ENCODE measurements at regions not wholly inside any gene's neighbourhood (a gene's known extent, or its start where the extent isn't known, plus 50 kb on each side); places are given as distances from the start of the nearest gene placed in this dataset.

- H3K27ac ChIP-seq (ENCODE audit: control insufficient read depth, insufficient read depth), result no peak overlapping the region
- H2AFZ ChIP-seq (ENCODE audit: control insufficient read depth, low read depth, low read length), result no peak overlapping the region
- no peaks in the 10 kb centered on the region for H3K9me3 ChIP-seq (replicated peaks; ENCODE audit: control insufficient read depth, insufficient read depth, low read length)
- H4K20me1 ChIP-seq (ENCODE audit: control insufficient read depth, insufficient read depth), result no peaks in the 10 kb centered on the region
- CTCF ChIA-PET, result no interaction called here
- no peak overlapping the region for H3K4me2 ChIP-seq (ENCODE audit: control insufficient read depth, insufficient read depth)
- no peaks in the 10 kb centered on the region for H3K27me3 ChIP-seq (replicated peaks in 1 of 2; ENCODE audit: control insufficient read depth in 2 of 2, insufficient read depth in 2 of 2, low read length in 1 of 2)
- 24% methylated on average over 4 of the region's 4 CpGs for WGBS (ENCODE audit: insufficient coverage, insufficient replicate concordance, low lambda C conversion rate, missing lambda C conversion rate)
- no peaks in the 10 kb centered on the region for H3K79me2 ChIP-seq (ENCODE audit: control insufficient read depth, insufficient read depth, low read length)
- POLR2A ChIA-PET, result no interaction called here
- RAD21 ChIA-PET (ENCODE audit: unreplicated experiment), result no interaction called here
- SMC1A ChIA-PET (ENCODE audit: uncharacterized antibody, unreplicated experiment), result no interaction called here
- H3K9ac ChIP-seq (ENCODE audit: control insufficient read depth, insufficient read depth, low read length), result no peak overlapping the region
- no TSS peak for BruUV-seq (replicated peaks)
- intact Hi-C loops (cut with micrococcal nuclease; ENCODE audit: unreplicated experiment) (no loop called here), in situ Hi-C loops (cut with MboI) (no loop called here)
- no peak for FAIRE-seq
- H3K36me3 ChIP-seq (ENCODE audit: control insufficient read depth in 2 of 2, insufficient read depth in 2 of 2, low read length in 1 of 2), result no peaks in the 10 kb centered on the region
- TF ChIP-seq RBBP5 (conservative IDR thresholded peaks at IDR 0.05) (no peak), MXI1 (IDR thresholded peaks at IDR 0.05; ENCODE audit: low read depth, low read length) (no peak), FOS (IDR thresholded peaks at IDR 0.05; ENCODE audit: borderline replicate concordance, extremely low read depth, insufficient read length) (no peak), SIN3A (IDR thresholded peaks at IDR 0.05; ENCODE audit: low read depth, low read length) (no peak)
- DNase-seq (ENCODE audit: low read depth, low spot score), result no peak
- no peak for ATAC-seq
- no peaks in the 10 kb centered on the region for H3K4me1 ChIP-seq (ENCODE audit: control insufficient read depth, insufficient read depth, low read length)
- H3K4me3 ChIP-seq, result no peak overlapping the region
Observed at GRCh38 chrX:10945498-10945897, 165.6 kb upstream of the HCCS start.

- Histone ChIP-seq H2AFZ (ENCODE audit: control insufficient read depth, low read depth, low read length) (no peak overlapping the region), H4K20me1 (ENCODE audit: control insufficient read depth, insufficient read depth) (no peaks in the 10 kb centered on the region), H3K27me3 (replicated peaks in 1 of 2; ENCODE audit: control insufficient read depth in 2 of 2, insufficient read depth in 2 of 2, low read length in 1 of 2) (no peaks in the 10 kb centered on the region), H3K4me2 (ENCODE audit: control insufficient read depth, insufficient read depth) (no peak overlapping the region), H3K79me2 (ENCODE audit: control insufficient read depth, insufficient read depth, low read length) (no peaks in the 10 kb centered on the region), H3K4me1 (ENCODE audit: control insufficient read depth, insufficient read depth, low read length) (no peaks in the 10 kb centered on the region; the same call in 1 of the 2 replicates), H3K27ac (ENCODE audit: control insufficient read depth, insufficient read depth) (no peak overlapping the region), H3K4me3 (no peak overlapping the region), H3K9ac (ENCODE audit: control insufficient read depth, insufficient read depth, low read length) (no peak overlapping the region), H3K36me3 (ENCODE audit: control insufficient read depth in 2 of 2, insufficient read depth in 2 of 2, low read length in 1 of 2) (no peaks in the 10 kb centered on the region), H3K9me3 (replicated peaks; ENCODE audit: control insufficient read depth, insufficient read depth, low read length) (no peaks in the 10 kb centered on the region; the same call in 2 of the 3 replicates)
- ChIA-PET SMC1A (ENCODE audit: uncharacterized antibody, unreplicated experiment) (interaction anchor here (1.2 kb wide), 1 partner anchor 11 kb away, joined by 3 read pairs; no protein-coding TSS in a partner anchor), POLR2A (no interaction called here), CTCF (no interaction called here), RAD21 (ENCODE audit: unreplicated experiment) (no interaction called here)
- DNase-seq (ENCODE audit: low read depth, low spot score), result no peak
- no TSS peak for BruUV-seq (replicated peaks)
- in situ Hi-C loops (cut with MboI) (no loop called here), intact Hi-C loops (cut with micrococcal nuclease; ENCODE audit: unreplicated experiment) (no loop called here)
- ATAC-seq, result no peak
- no peak for FAIRE-seq
- TF ChIP-seq NKRF (conservative IDR thresholded peaks at IDR 0.05) (no peak), MLLT1 (IDR thresholded peaks at IDR 0.05) (no peak), FOXM1 (IDR thresholded peaks at IDR 0.05; ENCODE audit: low read depth, low read length) (no peak), SUPT20H (IDR thresholded peaks at IDR 0.05; ENCODE audit: borderline replicate concordance, control insufficient read depth, low read depth, low read length) (no peak), CREB1 (IDR thresholded peaks at IDR 0.05; ENCODE audit: low read depth) (no peak), ZBTB40 (IDR thresholded peaks at IDR 0.05; ENCODE audit: borderline replicate concordance) (no peak), NBN (IDR thresholded peaks at IDR 0.05) (no peak), KLF5 (IDR thresholded peaks at IDR 0.05; ENCODE audit: partially characterized antibody) (no peak)
Observed at GRCh38 chrX:10949541-10949940, 161.6 kb upstream of the HCCS start.
